Endothelial cell (in vitro differentiated cells): ENCODE measurements at regions not wholly inside any gene's neighbourhood (a gene's known extent, or its start where the extent isn't known, plus 50 kb on each side); places are given as distances from the start of the nearest gene placed in this dataset.
"Not testable (repeated sequence)": the region's sequence is repeated elsewhere in the genome, so short reads cannot be mapped to it uniquely, and the experiment has no call there.

Experiments
- DNase-seq: peaks from one replicate; pipeline ENCODE4 v3.0.0; 2021; ENCODE audit warnings: low spot score
- H3K27ac Mint-ChIP-seq: one replicate; pipeline ENCODE4 v1.8.0; 2021; ENCODE audit warnings: mixed read lengths, inconsistent platforms; ENCODE audit not compliant: unreplicated experiment
- H3K27me3 Mint-ChIP-seq: one replicate; pipeline ENCODE4 v1.8.0; 2021; ENCODE audit warnings: mild to moderate bottlenecking, moderate library complexity, mixed read lengths, inconsistent platforms; ENCODE audit not compliant: unreplicated experiment
- H3K36me3 Mint-ChIP-seq: one replicate; pipeline ENCODE4 v1.8.0; 2021; ENCODE audit warnings: mild to moderate bottlenecking, low read depth, mixed read lengths, inconsistent platforms; ENCODE audit not compliant: unreplicated experiment
- H3K4me1 Mint-ChIP-seq: one replicate; pipeline ENCODE4 v1.8.0; 2021; ENCODE audit warnings: mild to moderate bottlenecking, mixed read lengths, inconsistent platforms; ENCODE audit not compliant: unreplicated experiment
- H3K4me3 Mint-ChIP-seq: one replicate; pipeline ENCODE4 v1.8.0; 2021; ENCODE audit warnings: mild to moderate bottlenecking, mixed read lengths, inconsistent platforms; ENCODE audit not compliant: unreplicated experiment
- H3K9me3 Mint-ChIP-seq: one replicate; pipeline ENCODE4 v1.8.0; 2021; ENCODE audit warnings: mixed read lengths, inconsistent platforms; ENCODE audit not compliant: unreplicated experiment
- TF ChIP-seq, protein P1 (sequence below): fragments of 200-600 bp; sonication (generic); IDR thresholded peaks from one replicate; pipeline ENCODE4 v1.5.0; 2021; ENCODE audit warnings: antibody characterized with exemption; ENCODE audit not compliant: unreplicated experiment

DNA sequence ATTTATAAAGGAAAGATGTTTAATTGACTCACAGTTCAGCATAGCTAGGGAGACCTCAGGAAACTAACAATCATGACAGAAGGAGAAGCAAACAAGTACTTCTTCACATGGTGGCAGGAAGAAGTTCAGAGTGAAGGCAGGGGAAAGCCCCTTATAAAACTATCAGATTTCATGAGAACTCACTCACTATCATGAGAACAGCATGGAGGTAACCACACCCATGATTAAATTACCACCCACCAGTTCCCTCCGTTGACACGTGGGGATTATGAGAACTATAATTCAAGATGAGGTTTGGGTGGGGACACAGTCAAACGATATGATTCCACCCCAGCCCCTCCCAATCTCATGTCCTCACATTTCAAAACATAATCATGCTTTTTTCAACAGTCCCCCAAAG, 124.2 kb upstream of the PCGF5 start:
- peaks cover 27% of the 10 kb centered on the region for H3K9me3 Mint-ChIP-seq
- H3K36me3 Mint-ChIP-seq = peaks cover 20% of the 10 kb centered on the region
- no peak overlapping the region for H3K27ac Mint-ChIP-seq
- DNase-seq = no peak
- H3K4me3 Mint-ChIP-seq = no peak overlapping the region
- TF ChIP-seq, protein P1, sequence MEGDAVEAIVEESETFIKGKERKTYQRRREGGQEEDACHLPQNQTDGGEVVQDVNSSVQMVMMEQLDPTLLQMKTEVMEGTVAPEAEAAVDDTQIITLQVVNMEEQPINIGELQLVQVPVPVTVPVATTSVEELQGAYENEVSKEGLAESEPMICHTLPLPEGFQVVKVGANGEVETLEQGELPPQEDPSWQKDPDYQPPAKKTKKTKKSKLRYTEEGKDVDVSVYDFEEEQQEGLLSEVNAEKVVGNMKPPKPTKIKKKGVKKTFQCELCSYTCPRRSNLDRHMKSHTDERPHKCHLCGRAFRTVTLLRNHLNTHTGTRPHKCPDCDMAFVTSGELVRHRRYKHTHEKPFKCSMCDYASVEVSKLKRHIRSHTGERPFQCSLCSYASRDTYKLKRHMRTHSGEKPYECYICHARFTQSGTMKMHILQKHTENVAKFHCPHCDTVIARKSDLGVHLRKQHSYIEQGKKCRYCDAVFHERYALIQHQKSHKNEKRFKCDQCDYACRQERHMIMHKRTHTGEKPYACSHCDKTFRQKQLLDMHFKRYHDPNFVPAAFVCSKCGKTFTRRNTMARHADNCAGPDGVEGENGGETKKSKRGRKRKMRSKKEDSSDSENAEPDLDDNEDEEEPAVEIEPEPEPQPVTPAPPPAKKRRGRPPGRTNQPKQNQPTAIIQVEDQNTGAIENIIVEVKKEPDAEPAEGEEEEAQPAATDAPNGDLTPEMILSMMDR = no peak
- H3K27me3 Mint-ChIP-seq = peaks cover 1% of the 10 kb centered on the region
- H3K4me1 Mint-ChIP-seq = no peaks in the 10 kb centered on the region

DNA sequence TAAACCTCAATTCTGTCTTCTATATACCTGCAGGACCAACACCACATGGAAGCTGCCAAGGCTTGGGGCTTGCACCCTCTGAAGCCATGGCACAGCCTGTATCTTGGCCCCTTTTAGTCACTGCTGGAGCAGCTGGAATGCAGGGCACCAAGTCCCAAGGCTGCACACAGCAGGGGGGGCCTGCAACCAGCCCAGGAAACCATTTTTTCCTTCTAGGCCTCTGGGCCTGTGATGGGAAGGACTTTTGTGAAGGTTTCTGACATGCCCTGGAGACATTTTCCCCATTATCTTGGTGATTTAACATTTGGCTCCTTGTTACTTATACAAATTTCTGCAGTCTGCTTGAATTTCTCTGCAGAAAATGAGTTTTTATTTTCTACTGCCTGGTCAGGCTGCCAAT, 123.2 kb upstream of the PCGF5 start:
- H3K9me3 Mint-ChIP-seq = peaks cover 27% of the 10 kb centered on the region

DNA sequence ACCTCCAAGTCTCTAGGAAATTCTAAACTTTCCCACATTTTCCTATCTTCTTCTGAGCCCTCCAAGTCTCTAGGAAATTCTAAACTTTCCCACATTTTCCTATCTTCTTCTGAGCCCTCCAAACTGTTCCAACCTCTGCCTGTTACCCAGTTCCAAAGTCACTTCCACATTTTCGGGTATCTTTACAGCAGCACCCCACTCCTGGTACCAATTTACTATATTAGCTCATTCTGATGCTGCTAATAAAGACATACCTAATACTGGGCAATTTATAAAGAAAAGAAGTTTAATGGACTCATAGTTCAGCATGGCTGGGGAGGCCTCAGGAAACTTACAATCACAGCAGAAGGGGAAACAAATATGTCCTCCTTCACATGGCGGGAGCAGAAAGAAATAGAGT, 122.4 kb upstream of the PCGF5 start:
- DNase-seq, H3K27me3 Mint-ChIP-seq, H3K4me3 Mint-ChIP-seq, H3K27ac Mint-ChIP-seq, H3K4me1 Mint-ChIP-seq: not testable (repeated sequence)
- Mint-ChIP-seq H3K36me3 (peaks cover 20% of the 10 kb centered on the region), H3K9me3 (peaks cover 27% of the 10 kb centered on the region)

More for the DNA sequence above, 123.2 kb upstream of the PCGF5 start:
- Mint-ChIP-seq H3K4me1 (peaks cover 2% of the 10 kb centered on the region), H3K27me3 (peaks cover 1% of the 10 kb centered on the region), H3K4me3 (no peak overlapping the region), H3K27ac (no peak overlapping the region), H3K36me3 (peaks cover 20% of the 10 kb centered on the region)
- no peak for DNase-seq
- TF ChIP-seq, protein P1 = no peak

DNA sequence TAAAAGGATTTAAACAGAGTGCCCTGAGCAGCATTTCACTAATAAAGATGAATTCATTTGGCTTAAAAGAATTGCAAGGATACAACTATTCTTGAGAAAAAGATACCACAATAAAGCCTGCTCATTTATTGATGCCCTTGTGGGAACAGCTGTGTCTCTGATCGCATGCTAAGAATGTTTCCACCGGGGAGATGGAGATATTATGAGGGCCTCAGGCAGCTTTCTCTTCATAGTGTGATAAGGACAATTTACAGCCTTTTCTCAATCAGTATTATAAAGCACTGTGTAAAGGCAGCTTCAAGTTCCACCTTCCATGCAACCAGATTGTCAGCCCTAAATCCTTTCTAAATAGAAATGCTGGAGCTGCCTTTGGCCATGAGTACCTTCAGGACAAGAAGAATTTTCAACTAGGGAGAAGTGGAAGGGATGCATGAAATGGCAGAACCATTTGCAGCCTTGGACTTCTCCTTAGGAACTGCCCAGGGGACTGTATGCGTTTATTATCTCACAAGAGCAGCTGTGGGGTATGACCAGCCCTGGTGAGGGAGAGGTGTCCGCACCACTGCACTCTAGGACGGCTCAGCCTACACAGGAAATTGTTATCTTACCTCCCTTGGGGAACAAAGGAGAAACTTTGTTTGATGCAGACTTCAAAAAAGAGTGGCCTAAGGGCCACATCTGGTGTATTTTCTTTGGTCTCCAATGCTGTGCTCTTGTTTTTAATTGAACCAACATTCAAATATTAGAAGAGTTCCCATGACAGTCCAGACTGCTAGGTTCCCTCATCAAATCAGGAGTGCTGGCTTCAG, 116.9 kb upstream of the PCGF5 start:
- TF ChIP-seq, protein P1 = no peak
- peaks cover 1% of the 10 kb centered on the region for H3K27me3 Mint-ChIP-seq
- H3K9me3 Mint-ChIP-seq = no peaks in the 10 kb centered on the region
- H3K36me3 Mint-ChIP-seq = peaks cover 3% of the 10 kb centered on the region
- peak; percentile 28 for DNase-seq
- H3K27ac Mint-ChIP-seq = peak overlapping the region; percentile 36
- H3K4me1 Mint-ChIP-seq = peaks cover 36% of the 10 kb centered on the region
- no peak overlapping the region for H3K4me3 Mint-ChIP-seq

DNA sequence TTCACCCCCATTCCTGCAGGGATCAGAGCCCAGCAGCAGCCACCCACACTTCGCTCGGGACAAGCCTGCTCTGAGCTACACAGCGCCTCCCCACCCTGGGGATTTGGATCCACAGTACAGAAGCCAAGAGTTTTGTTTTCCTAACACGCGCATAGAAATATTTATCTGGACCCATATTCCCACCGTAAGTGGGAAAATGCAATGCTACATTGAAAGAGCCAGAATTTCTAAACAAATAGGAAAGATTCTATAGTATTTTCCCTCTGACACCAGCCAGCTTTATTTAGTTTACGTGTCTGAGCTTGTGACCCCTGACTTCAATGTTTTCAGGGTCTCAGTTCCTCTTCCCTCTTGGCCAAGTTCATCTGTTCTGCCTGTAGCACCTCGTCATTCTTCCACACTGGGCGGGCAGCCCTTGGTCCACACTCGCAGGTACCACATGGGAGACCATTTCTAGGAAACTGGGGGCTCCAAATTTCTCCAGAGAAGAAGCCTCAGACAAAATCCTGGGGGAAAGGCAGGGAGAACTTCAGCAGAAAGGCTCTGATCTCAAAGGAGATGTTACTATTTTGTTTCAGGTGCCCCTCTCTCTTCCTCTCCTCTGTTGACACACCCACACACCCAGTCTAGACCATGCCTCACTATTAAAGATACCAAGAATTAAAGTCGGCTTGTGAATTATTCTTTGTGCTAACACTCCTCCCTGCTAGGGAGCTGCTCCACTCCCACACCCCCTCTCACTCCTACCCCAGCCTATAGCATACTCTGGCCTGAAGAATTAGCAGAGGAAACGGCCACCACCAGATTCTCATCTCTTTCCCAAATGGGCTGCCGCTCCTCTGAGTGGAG, 116.0 kb upstream of the PCGF5 start:
- Mint-ChIP-seq H3K4me3 (no peak overlapping the region), H3K27me3 (peaks cover under 1% of the 10 kb centered on the region), H3K9me3 (no peaks in the 10 kb centered on the region), H3K27ac (peak overlapping the region; percentile 36), H3K36me3 (peaks cover 3% of the 10 kb centered on the region), H3K4me1 (peaks cover 43% of the 10 kb centered on the region)
- TF ChIP-seq, protein P1 = no peak
- no peak for DNase-seq
